GM19239 (cell line): ENCODE measurements at regions not wholly inside any gene's neighbourhood (a gene's known extent, or its start where the extent isn't known, plus 50 kb on each side); places are given as distances from the start of the nearest gene placed in this dataset.
"Not testable (repeated sequence)": the region's sequence is repeated elsewhere in the genome, so short reads cannot be mapped to it uniquely, and the experiment has no call there.

Experiments
- DNase-seq: peaks from one replicate; pipeline ENCODE4 v3.0.0; 2011; ENCODE audit warnings: low spot score; ENCODE audit not compliant: insufficient read length
- FAIRE-seq: peaks from 2 replicates; lab custom pipeline; 2011; peaks lifted over from hg19 to GRCh38; lab: Jason Lieb, UNC

GRCh38 chr1:218890451-218890850 lies 283.2 kb upstream of the LYPLAL1 start:
- no peak for DNase-seq
- no peak for FAIRE-seq

GRCh38 chr1:218891577-218891976 lies 282.1 kb upstream of the LYPLAL1 start:
- DNase-seq = no peak
- FAIRE-seq = no peak

- DNase-seq = no peak
- FAIRE-seq = no peak
These were observed 278.6 kb upstream of the LYPLAL1 start for GRCh38 chr1:218895064-218895587.

GRCh38 chr1:218896202-218896601 lies 277.5 kb upstream of the LYPLAL1 start:
- DNase-seq = no peak
- no peak for FAIRE-seq

GRCh38 chr1:218898921-218899320 lies 274.8 kb upstream of the LYPLAL1 start:
- FAIRE-seq (no peak), DNase-seq (no peak)

GRCh38 chr1:218900615-218901014 lies 273.1 kb upstream of the LYPLAL1 start:
- no peak for FAIRE-seq
- no peak for DNase-seq

- no peak for FAIRE-seq
- DNase-seq = no peak
These were observed 269.3 kb upstream of the LYPLAL1 start for GRCh38 chr1:218904416-218904815.

GRCh38 chr1:218916720-218917119 lies 257.0 kb upstream of the LYPLAL1 start:
- FAIRE-seq (no peak), DNase-seq (no peak)

- no peak for DNase-seq
- FAIRE-seq = no peak
These were observed 256.0 kb upstream of the LYPLAL1 start for GRCh38 chr1:218917656-218918055.

GRCh38 chr1:218925777-218926176 lies 247.9 kb upstream of the LYPLAL1 start:
- FAIRE-seq = no peak
- no peak for DNase-seq

GRCh38 chr1:218926631-218927030 lies 247.0 kb upstream of the LYPLAL1 start:
- FAIRE-seq (no peak), DNase-seq (no peak)

GRCh38 chr1:218930000-218930399 lies 243.7 kb upstream of the LYPLAL1 start:
- DNase-seq (no peak), FAIRE-seq (no peak)

GRCh38 chr1:218930472-218931241 lies 243.0 kb upstream of the LYPLAL1 start:
- DNase-seq (no peak), FAIRE-seq (no peak)

GRCh38 chr1:218931324-218931723 lies 242.4 kb upstream of the LYPLAL1 start:
- FAIRE-seq (no peak), DNase-seq (no peak)

- no peak for FAIRE-seq
- no peak for DNase-seq
These were observed 240.2 kb upstream of the LYPLAL1 start for GRCh38 chr1:218933513-218933912.

- not testable (repeated sequence) for FAIRE-seq, DNase-seq
These were observed 238.3 kb upstream of the LYPLAL1 start for GRCh38 chr1:218935408-218935807.

GRCh38 chr1:218938259-218938658 lies 235.4 kb upstream of the LYPLAL1 start:
- DNase-seq (no peak), FAIRE-seq (no peak)

- DNase-seq (no peak), FAIRE-seq (no peak)
These were observed 234.6 kb upstream of the LYPLAL1 start for GRCh38 chr1:218939095-218939494.

GRCh38 chr1:218942431-218942830 lies 231.2 kb upstream of the LYPLAL1 start:
- FAIRE-seq (no peak), DNase-seq (no peak)

GRCh38 chr1:218943371-218943770 lies 230.3 kb upstream of the LYPLAL1 start:
- DNase-seq (no peak), FAIRE-seq (no peak)

- no peak for FAIRE-seq
These were observed 228.6 kb upstream of the LYPLAL1 start for GRCh38 chr1:218945050-218945449.

GRCh38 chr1:218946147-218946546 lies 227.5 kb upstream of the LYPLAL1 start:
- DNase-seq (no peak), FAIRE-seq (no peak)

More at GRCh38 chr1:218945050-218945449, 228.6 kb upstream of the LYPLAL1 start:
- DNase-seq = no peak
